ENCODE measurements at regions not wholly inside any gene's neighbourhood (a gene's known extent, or its start where the extent isn't known, plus 50 kb on each side); places are given as distances from the start of the nearest gene placed in this dataset.

DNA sequence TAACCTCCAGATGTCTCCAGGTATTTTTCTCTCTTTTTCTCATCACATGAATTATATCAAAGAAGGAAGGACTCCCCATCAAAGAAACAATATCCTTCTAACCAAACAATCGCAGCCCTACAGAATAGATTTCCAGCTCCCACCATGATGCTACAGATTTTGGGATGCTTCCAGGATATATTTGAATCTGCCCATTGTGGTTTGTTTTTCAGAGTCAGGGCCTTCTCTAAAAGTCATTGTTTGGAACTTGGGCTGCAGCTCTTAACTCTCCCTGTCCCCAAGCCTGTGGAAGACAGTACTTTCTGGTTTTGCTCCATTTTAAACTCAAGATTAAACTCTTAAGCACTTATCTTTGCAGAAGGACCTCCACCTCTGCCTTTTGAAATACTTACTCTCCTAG lies 223.2 kb downstream of the PMAIP1 start:
- TF ChIP-seq JUND (IDR thresholded peaks at IDR 0.05): no peak
- TF ChIP-seq GABPA (IDR thresholded peaks at IDR 0.05; ENCODE audit: low read depth): no peak
- TF ChIP-seq, protein P1, sequence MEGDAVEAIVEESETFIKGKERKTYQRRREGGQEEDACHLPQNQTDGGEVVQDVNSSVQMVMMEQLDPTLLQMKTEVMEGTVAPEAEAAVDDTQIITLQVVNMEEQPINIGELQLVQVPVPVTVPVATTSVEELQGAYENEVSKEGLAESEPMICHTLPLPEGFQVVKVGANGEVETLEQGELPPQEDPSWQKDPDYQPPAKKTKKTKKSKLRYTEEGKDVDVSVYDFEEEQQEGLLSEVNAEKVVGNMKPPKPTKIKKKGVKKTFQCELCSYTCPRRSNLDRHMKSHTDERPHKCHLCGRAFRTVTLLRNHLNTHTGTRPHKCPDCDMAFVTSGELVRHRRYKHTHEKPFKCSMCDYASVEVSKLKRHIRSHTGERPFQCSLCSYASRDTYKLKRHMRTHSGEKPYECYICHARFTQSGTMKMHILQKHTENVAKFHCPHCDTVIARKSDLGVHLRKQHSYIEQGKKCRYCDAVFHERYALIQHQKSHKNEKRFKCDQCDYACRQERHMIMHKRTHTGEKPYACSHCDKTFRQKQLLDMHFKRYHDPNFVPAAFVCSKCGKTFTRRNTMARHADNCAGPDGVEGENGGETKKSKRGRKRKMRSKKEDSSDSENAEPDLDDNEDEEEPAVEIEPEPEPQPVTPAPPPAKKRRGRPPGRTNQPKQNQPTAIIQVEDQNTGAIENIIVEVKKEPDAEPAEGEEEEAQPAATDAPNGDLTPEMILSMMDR (IDR thresholded peaks at IDR 0.05): no peak
- no peak for TF ChIP-seq TAF1 (IDR thresholded peaks at IDR 0.05; ENCODE audit: borderline replicate concordance, low read depth, low read length)
- TF ChIP-seq, protein P2, sequence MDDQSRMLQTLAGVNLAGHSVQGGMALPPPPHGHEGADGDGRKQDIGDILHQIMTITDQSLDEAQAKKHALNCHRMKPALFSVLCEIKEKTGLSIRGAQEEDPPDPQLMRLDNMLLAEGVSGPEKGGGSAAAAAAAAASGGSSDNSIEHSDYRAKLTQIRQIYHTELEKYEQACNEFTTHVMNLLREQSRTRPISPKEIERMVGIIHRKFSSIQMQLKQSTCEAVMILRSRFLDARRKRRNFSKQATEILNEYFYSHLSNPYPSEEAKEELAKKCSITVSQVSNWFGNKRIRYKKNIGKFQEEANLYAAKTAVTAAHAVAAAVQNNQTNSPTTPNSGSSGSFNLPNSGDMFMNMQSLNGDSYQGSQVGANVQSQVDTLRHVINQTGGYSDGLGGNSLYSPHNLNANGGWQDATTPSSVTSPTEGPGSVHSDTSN (IDR thresholded peaks at IDR 0.05): no peak
- no peak for TF ChIP-seq RXRA (IDR thresholded peaks at IDR 0.05; ENCODE audit: borderline replicate concordance, low read depth)
- TF ChIP-seq RAD21 (IDR thresholded peaks at IDR 0.05; ENCODE audit: low read length): no peak
- no peak for TF ChIP-seq SMC3 (IDR thresholded peaks at IDR 0.05; ENCODE audit: low read depth, low read length)
- no peak for TF ChIP-seq FOXM1 (IDR thresholded peaks at IDR 0.05; ENCODE audit: low read depth)
- TF ChIP-seq SIN3A (IDR thresholded peaks at IDR 0.05; ENCODE audit: borderline replicate concordance, low read depth, low read length): no peak
- TF ChIP-seq, protein P3, sequence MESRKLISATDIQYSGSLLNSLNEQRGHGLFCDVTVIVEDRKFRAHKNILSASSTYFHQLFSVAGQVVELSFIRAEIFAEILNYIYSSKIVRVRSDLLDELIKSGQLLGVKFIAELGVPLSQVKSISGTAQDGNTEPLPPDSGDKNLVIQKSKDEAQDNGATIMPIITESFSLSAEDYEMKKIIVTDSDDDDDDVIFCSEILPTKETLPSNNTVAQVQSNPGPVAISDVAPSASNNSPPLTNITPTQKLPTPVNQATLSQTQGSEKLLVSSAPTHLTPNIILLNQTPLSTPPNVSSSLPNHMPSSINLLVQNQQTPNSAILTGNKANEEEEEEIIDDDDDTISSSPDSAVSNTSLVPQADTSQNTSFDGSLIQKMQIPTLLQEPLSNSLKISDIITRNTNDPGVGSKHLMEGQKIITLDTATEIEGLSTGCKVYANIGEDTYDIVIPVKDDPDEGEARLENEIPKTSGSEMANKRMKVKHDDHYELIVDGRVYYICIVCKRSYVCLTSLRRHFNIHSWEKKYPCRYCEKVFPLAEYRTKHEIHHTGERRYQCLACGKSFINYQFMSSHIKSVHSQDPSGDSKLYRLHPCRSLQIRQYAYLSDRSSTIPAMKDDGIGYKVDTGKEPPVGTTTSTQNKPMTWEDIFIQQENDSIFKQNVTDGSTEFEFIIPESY (IDR thresholded peaks at IDR 0.05; ENCODE audit: borderline replicate concordance, low read depth): no peak
- Histone ChIP-seq H3K27me3 (ENCODE audit: insufficient read depth) (no peaks in the 10 kb centered on the region), H3K9me3 (no peaks in the 10 kb centered on the region), H3K9me2 (no peaks in the 10 kb centered on the region), H3K4me2 (no peak overlapping the region), H3F3A (replicated peaks; ENCODE audit: insufficient read depth) (no peaks in the 10 kb centered on the region), H3K27ac (ENCODE audit: low read depth in 2 of 2, low read length in 1 of 2) (no peak overlapping the region), H3K4me1 (ENCODE audit: control insufficient read depth in 1 of 2, insufficient read depth in 2 of 2, low read depth in 1 of 2, low read length in 1 of 2) (no peaks in the 10 kb centered on the region), H2AFZ (ENCODE audit: low read depth) (no peak overlapping the region), H3K36me3 (replicated peaks in 1 of 2; ENCODE audit: control insufficient read depth in 1 of 2, insufficient read depth in 2 of 2, low read length in 1 of 2) (no peaks in the 10 kb centered on the region), H3K4me3 (ENCODE audit: low read depth in 2 of 2, low read length in 1 of 2) (no peak overlapping the region), H3K9ac (no peak overlapping the region), H3K79me2 (ENCODE audit: insufficient read depth) (no peaks in the 10 kb centered on the region), H4K20me1 (ENCODE audit: insufficient read depth) (no peaks in the 10 kb centered on the region)
- 89% methylated on average over 1 of the region's 1 CpG for WGBS (ENCODE audit: low lambda C conversion rate)
- POLR2A ChIA-PET: no interaction called here
- CTCF ChIA-PET: interaction anchor here (0.9 to 1.1 kb wide), 2 partner anchors 126 to 250 kb away, joined by 3 read pairs; no protein-coding TSS in a partner anchor
- DNase-seq: no peak

DNA sequence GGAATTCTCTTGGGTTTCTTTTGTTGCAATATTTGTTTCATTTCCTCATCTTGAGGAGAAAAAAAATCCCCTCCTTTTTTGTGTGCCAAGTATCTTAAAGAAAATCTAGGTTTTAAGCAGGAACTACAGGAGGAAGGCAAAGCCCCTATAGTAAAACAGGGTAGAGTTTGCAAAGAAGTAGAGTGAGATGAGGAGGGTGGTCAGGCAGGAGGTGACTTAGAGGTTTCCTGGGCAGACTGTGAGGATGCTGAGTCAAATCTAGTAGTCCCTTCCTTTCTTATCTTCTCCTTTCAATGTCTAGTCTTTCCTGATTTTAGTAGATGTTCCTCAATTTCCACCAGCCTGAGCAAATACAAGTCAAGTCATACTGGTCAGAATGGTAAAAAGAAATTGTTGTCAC lies 222.5 kb downstream of the PMAIP1 start:
- no peaks in the 10 kb centered on the region for H4K20me1 ChIP-seq (ENCODE audit: insufficient read depth)
- H3K9ac ChIP-seq: no peak overlapping the region
- no peaks in the 10 kb centered on the region for H3K9me2 ChIP-seq
- H3K27me3 ChIP-seq (ENCODE audit: insufficient read depth): no peaks in the 10 kb centered on the region
- no peaks in the 10 kb centered on the region for H3K4me1 ChIP-seq (ENCODE audit: control insufficient read depth in 1 of 2, insufficient read depth in 2 of 2, low read depth in 1 of 2, low read length in 1 of 2)
- no peaks in the 10 kb centered on the region for H3K9me3 ChIP-seq
- DNase-seq: no peak
- no peaks in the 10 kb centered on the region for H3F3A ChIP-seq (replicated peaks; ENCODE audit: insufficient read depth)
- H3K4me3 ChIP-seq (ENCODE audit: low read depth in 2 of 2, low read length in 1 of 2): no peak overlapping the region
- ChIA-PET CTCF (interaction anchor here (1.1 kb wide), 1 partner anchor 126 kb away, joined by 3 read pairs; no protein-coding TSS in a partner anchor), POLR2A (no interaction called here)
- H3K27ac ChIP-seq (ENCODE audit: low read depth in 2 of 2, low read length in 1 of 2): no peak overlapping the region
- H3K36me3 ChIP-seq (replicated peaks in 1 of 2; ENCODE audit: control insufficient read depth in 1 of 2, insufficient read depth in 2 of 2, low read length in 1 of 2): no peaks in the 10 kb centered on the region
- no peak overlapping the region for H3K4me2 ChIP-seq
- no peaks in the 10 kb centered on the region for H3K79me2 ChIP-seq (ENCODE audit: insufficient read depth)
- no peak overlapping the region for H2AFZ ChIP-seq (ENCODE audit: low read depth)
- TF ChIP-seq RAD21 (IDR thresholded peaks at IDR 0.05; ENCODE audit: low read length) (no peak), EZH2phosphoT487 (IDR thresholded peaks at IDR 0.05; ENCODE audit: borderline replicate concordance, low read depth) (no peak), YY1 (IDR thresholded peaks at IDR 0.05; ENCODE audit: low read depth) (no peak), RXRA (IDR thresholded peaks at IDR 0.05; ENCODE audit: borderline replicate concordance, low read depth) (no peak), TCF12 (IDR thresholded peaks at IDR 0.05) (no peak), NFIC (IDR thresholded peaks at IDR 0.05; ENCODE audit: borderline replicate concordance) (no peak), FOXJ3 (CRISPR knock-in tag; IDR thresholded peaks at IDR 0.05) (no peak), JUND (IDR thresholded peaks at IDR 0.05) (no peak), SIN3A (IDR thresholded peaks at IDR 0.05; ENCODE audit: borderline replicate concordance, low read depth, low read length) (no peak), NRF1 (IDR thresholded peaks at IDR 0.05; ENCODE audit: low read depth, low read length) (no peak), TAF1 (IDR thresholded peaks at IDR 0.05; ENCODE audit: borderline replicate concordance, low read depth, low read length) (no peak), ELF1 (IDR thresholded peaks at IDR 0.05) (no peak)
- TF ChIP-seq, protein P1 (IDR thresholded peaks at IDR 0.05): no peak
- TF ChIP-seq, protein P4, sequence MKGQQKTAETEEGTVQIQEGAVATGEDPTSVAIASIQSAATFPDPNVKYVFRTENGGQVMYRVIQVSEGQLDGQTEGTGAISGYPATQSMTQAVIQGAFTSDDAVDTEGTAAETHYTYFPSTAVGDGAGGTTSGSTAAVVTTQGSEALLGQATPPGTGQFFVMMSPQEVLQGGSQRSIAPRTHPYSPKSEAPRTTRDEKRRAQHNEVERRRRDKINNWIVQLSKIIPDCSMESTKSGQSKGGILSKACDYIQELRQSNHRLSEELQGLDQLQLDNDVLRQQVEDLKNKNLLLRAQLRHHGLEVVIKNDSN (IDR thresholded peaks at IDR 0.05; ENCODE audit: borderline replicate concordance, low read depth): no peak
